ENCODE measurements at regions not wholly inside any gene's neighbourhood (a gene's known extent, or its start where the extent isn't known, plus 50 kb on each side); places are given as distances from the start of the nearest gene placed in this dataset.
"Not testable (repeated sequence)": the region's sequence is repeated elsewhere in the genome, so short reads cannot be mapped to it uniquely, and the experiment has no call there.

DNA sequence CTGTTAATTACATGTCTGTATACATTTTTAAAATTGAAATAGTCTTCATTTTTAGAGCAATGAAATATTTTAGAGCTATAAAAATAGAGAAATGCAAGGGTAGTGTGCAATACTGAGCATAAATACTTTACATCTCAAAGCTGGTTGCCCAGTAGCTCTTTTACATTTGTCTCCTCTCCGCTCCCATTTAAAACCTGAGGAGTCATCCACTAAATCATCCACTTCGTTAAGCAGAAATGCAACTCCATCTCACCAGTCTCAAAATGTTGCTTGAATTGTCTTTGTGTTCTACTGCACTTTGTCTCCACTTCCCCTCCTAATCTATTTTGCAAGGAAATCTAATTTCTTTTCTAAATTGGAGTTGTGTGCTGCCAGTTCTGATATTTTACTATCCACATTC, 563.6 kb downstream of the VGLL3 start:
- TF ChIP-seq, protein P1, sequence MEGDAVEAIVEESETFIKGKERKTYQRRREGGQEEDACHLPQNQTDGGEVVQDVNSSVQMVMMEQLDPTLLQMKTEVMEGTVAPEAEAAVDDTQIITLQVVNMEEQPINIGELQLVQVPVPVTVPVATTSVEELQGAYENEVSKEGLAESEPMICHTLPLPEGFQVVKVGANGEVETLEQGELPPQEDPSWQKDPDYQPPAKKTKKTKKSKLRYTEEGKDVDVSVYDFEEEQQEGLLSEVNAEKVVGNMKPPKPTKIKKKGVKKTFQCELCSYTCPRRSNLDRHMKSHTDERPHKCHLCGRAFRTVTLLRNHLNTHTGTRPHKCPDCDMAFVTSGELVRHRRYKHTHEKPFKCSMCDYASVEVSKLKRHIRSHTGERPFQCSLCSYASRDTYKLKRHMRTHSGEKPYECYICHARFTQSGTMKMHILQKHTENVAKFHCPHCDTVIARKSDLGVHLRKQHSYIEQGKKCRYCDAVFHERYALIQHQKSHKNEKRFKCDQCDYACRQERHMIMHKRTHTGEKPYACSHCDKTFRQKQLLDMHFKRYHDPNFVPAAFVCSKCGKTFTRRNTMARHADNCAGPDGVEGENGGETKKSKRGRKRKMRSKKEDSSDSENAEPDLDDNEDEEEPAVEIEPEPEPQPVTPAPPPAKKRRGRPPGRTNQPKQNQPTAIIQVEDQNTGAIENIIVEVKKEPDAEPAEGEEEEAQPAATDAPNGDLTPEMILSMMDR (conservative IDR thresholded peaks at IDR 0.05; ENCODE audit: low read depth, low read length), result no peak
- H3K4me3 ChIP-seq (ENCODE audit: low read depth, low read length), result no peak overlapping the region
- DNase-seq (ENCODE audit: low read depth), result no peak

DNA sequence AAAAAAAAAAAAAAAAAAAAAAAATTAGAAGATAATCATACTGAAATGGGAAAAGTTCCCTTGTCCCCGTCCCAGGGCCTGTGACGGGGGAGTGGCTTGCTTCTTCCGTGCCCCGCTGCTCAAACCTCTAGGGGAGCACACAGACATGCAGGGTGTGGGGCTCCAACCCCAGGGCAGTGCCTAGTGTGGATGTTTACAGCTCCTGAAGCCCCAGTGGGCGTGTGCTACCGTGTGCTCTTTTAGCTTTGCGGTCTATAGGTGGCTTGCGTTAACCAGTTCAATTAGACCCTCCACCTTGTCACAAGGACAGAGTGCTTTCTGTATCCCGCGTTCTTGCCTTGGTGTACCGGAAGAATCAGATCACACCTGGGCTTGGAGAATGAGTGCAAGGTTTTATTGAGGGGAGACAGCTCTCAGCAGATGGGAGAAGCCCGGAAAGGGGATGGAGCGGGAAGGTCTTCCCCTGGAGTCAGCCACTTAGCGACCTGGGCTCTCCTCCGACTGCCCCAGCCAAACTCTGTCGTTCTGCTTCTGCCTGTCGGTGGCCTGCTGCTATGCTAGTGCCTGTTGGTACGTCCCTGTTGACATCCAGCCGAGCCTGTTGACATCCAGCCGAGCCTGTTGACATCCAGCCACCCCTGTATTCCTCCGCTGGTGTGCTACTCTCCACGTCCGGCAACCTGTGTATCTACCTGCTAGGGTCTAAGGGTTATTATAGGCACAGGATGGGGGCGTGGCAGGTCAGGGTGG, 569.8 kb downstream of the VGLL3 start:
- TF ChIP-seq, protein P1 (conservative IDR thresholded peaks at IDR 0.05; ENCODE audit: low read depth, low read length), result no peak
- DNase-seq (ENCODE audit: low read depth), result no peak
- no peak overlapping the region for H3K4me3 ChIP-seq (ENCODE audit: low read depth, low read length)

DNA sequence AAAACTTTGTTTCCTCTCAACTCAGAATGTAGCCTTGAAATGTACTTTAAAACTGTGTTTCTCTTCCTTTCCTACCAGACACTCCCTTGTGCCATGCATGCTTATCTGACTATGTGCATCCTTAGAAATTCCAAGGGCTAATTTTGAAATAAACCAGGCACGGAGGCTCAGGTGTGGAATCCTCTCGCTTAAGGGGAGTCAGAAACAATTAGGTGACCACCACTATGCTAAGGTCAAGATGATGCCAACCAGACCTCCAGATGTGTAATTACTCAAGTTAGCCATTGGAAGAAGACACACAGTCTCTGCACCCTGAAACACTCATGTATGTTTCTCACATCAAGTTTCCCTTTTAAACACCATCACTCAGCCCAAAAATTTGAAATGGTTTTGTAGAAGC, 572.1 kb downstream of the VGLL3 start:
- no peak for DNase-seq (ENCODE audit: low read depth)
- TF ChIP-seq, protein P1 (conservative IDR thresholded peaks at IDR 0.05; ENCODE audit: low read depth, low read length), result no peak
- H3K4me3 ChIP-seq (ENCODE audit: low read depth, low read length), result no peak overlapping the region

DNA sequence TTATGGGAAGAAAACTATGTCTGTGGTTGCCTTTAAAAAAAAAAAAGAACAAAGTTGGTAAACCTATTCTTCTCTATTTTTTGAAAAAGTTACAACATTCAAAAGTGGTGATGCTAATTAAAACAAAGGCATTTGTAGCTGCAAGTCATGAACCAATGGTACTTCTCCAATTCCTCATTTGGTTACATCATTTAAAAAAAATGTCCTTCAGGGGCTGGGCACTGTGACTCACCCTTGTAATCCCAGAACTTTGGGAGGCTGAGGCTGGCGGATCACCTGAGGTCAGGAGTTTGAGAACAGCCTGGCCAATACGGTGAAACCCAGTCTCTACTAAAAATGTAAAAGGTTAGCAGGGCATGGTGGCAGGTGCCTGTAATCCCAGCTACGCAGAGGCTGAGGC, 574.6 kb downstream of the VGLL3 start:
- no peak overlapping the region for H3K4me3 ChIP-seq (ENCODE audit: low read depth, low read length)
- TF ChIP-seq, protein P1 (conservative IDR thresholded peaks at IDR 0.05; ENCODE audit: low read depth, low read length), result no peak
- DNase-seq (ENCODE audit: low read depth), result no peak

DNA sequence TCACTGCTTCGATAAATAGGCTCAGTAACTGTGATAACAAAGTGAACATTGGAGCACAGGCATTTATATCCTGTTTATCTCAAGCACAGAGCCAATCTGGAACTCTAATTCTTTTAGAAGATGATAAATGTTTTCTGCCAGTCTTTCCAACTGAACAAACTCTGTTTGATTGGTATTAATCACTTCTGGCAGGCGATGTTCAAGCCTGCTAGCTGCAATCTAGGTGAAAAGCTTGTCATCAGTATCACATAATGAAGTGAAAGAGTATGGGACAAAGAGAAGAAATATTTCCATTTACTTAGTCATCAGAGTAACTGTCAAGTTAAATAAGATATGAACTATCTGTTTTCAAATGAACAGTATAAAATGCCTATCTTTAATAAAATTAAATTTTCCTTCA, 577.3 kb downstream of the VGLL3 start:
- DNase-seq (ENCODE audit: low read depth), result no peak
- TF ChIP-seq, protein P1 (conservative IDR thresholded peaks at IDR 0.05; ENCODE audit: low read depth, low read length), result no peak
- no peak overlapping the region for H3K4me3 ChIP-seq (ENCODE audit: low read depth, low read length)

DNA sequence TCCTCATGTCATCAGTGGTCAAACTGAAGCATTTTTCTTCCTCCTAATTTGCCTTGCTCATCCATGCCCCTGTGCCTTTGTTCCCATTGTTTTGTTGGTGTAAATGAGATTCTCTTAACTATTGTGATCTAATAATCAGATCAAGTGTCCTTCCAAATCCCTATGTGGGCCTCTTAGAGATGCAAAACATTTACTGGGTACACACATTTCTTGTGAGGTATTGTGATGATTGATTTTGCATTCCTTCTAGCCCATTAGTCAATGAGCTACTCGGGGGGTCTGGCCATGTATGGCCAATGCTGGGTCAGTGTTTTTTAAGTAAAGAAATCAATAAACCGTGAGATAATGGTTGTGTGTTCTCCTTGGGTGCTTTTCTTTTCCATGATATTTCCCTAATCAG, 580.4 kb downstream of the VGLL3 start:
- TF ChIP-seq, protein P1 (conservative IDR thresholded peaks at IDR 0.05; ENCODE audit: low read depth, low read length), result no peak
- no peak overlapping the region for H3K4me3 ChIP-seq (ENCODE audit: low read depth, low read length)
- no peak for DNase-seq (ENCODE audit: low read depth)

DNA sequence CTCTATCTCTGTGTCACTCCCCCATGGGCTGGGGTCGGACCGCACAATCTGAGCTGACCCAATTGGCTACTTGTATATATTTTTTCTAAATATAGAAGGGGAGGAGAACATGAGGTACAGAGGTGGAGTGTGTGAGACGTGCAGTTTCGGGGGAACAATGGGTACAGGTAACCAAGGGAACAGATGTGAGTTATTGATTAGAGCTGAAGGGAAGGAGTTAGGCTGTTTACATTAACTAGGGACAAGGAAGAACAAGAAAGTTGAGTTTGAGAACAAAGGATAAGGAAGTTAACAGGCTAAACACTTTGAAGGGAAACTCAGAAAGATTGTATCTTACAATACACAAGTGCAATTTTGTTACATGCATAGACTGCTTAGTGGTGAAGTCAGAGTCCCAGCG, 601.2 kb downstream of the VGLL3 start:
- not testable (repeated sequence) for H3K4me3 ChIP-seq (ENCODE audit: low read depth, low read length); DNase-seq (ENCODE audit: low read depth)

Data from choroid plexus epithelial cell (primary cell).